ENCODE measurements at regions not wholly inside any gene's neighbourhood (a gene's known extent, or its start where the extent isn't known, plus 50 kb on each side); places are given as distances from the start of the nearest gene placed in this dataset.

GRCh38 chr1:200488375-200489165 is 78.7 kb upstream of the ZNF281 start (continued):
- no peak for TF ChIP-seq ZNF792 (tag by site-specific recombination; IDR thresholded peaks at IDR 0.05)
- TF ChIP-seq ZNF791 (tag by site-specific recombination; IDR thresholded peaks at IDR 0.05), result no peak
- TF ChIP-seq ZNF292 (tag by site-specific recombination; IDR thresholded peaks at IDR 0.05; ENCODE audit: borderline replicate concordance, low read depth), result no peak
- TF ChIP-seq ZSCAN23 (tag by site-specific recombination; IDR thresholded peaks at IDR 0.05), result no peak
- no peak for TF ChIP-seq ZNF324 (tag by site-specific recombination; IDR thresholded peaks at IDR 0.05)
- no peak for TF ChIP-seq ZNF48 (tag by site-specific recombination; IDR thresholded peaks at IDR 0.05)
- TF ChIP-seq PRDM1 (tag by site-specific recombination; IDR thresholded peaks at IDR 0.05), result no peak
- TF ChIP-seq ZNF548 (tag by site-specific recombination; IDR thresholded peaks at IDR 0.05), result no peak
- no peak for TF ChIP-seq ZNF473 (tag by site-specific recombination; IDR thresholded peaks at IDR 0.05)
- TF ChIP-seq ZNF843 (tag by site-specific recombination; IDR thresholded peaks at IDR 0.05), result no peak
- TF ChIP-seq ZNF214 (tag by site-specific recombination; IDR thresholded peaks at IDR 0.05; ENCODE audit: borderline replicate concordance), result no peak
- no peak for TF ChIP-seq ZNF157 (tag by site-specific recombination; IDR thresholded peaks at IDR 0.05)
- no peak for TF ChIP-seq ZBTB7A (tag by site-specific recombination; IDR thresholded peaks at IDR 0.05; ENCODE audit: low read depth)
- no peak for TF ChIP-seq HIC1 (tag by site-specific recombination; IDR thresholded peaks at IDR 0.05)
- TF ChIP-seq HOXC10 (CRISPR knock-in tag; IDR thresholded peaks at IDR 0.05), result no peak
- TF ChIP-seq ZNF600 (tag by site-specific recombination; IDR thresholded peaks at IDR 0.05), result peak; percentile 42; the same call in 1 of the 2 replicates
- TF ChIP-seq ZNF202 (tag by site-specific recombination; IDR thresholded peaks at IDR 0.05; ENCODE audit: borderline replicate concordance), result no peak
- TF ChIP-seq ZNF501 (tag by site-specific recombination; IDR thresholded peaks at IDR 0.05), result 0 out of 2 replicates have a peak, but pooled peaks have one; percentile 49
- no peak for TF ChIP-seq ZNF148 (tag by site-specific recombination; IDR thresholded peaks at IDR 0.05; ENCODE audit: borderline replicate concordance)
- TF ChIP-seq HOXD13 (CRISPR knock-in tag; IDR thresholded peaks at IDR 0.05; ENCODE audit: borderline replicate concordance), result no peak
- TF ChIP-seq ZNF585B (tag by site-specific recombination; IDR thresholded peaks at IDR 0.05), result no peak
- no peak for TF ChIP-seq ZNF513 (tag by site-specific recombination; IDR thresholded peaks at IDR 0.05)
- TF ChIP-seq RBAK (tag by site-specific recombination; IDR thresholded peaks at IDR 0.05), result no peak
- no peak for TF ChIP-seq MEIS1 (CRISPR knock-in tag; IDR thresholded peaks at IDR 0.05; ENCODE audit: borderline replicate concordance)
- no peak for TF ChIP-seq SP3 (tag by site-specific recombination; IDR thresholded peaks at IDR 0.05)
- TF ChIP-seq ZNF488 (tag by site-specific recombination; IDR thresholded peaks at IDR 0.05), result no peak
- no peak for TF ChIP-seq ZNF350 (tag by site-specific recombination; IDR thresholded peaks at IDR 0.05)
- TF ChIP-seq ZBTB11 (tag by site-specific recombination; conservative IDR thresholded peaks at IDR 0.05; ENCODE audit: low read depth), result no peak

Measured in HEK293 (cell line).